ENCODE measurements at regions not wholly inside any gene's neighbourhood (a gene's known extent, or its start where the extent isn't known, plus 50 kb on each side); places are given as distances from the start of the nearest gene placed in this dataset.

GRCh38 chr4:124887739-124888138 is 175.2 kb upstream of the ANKRD50 start:
- TF ChIP-seq, protein P1, sequence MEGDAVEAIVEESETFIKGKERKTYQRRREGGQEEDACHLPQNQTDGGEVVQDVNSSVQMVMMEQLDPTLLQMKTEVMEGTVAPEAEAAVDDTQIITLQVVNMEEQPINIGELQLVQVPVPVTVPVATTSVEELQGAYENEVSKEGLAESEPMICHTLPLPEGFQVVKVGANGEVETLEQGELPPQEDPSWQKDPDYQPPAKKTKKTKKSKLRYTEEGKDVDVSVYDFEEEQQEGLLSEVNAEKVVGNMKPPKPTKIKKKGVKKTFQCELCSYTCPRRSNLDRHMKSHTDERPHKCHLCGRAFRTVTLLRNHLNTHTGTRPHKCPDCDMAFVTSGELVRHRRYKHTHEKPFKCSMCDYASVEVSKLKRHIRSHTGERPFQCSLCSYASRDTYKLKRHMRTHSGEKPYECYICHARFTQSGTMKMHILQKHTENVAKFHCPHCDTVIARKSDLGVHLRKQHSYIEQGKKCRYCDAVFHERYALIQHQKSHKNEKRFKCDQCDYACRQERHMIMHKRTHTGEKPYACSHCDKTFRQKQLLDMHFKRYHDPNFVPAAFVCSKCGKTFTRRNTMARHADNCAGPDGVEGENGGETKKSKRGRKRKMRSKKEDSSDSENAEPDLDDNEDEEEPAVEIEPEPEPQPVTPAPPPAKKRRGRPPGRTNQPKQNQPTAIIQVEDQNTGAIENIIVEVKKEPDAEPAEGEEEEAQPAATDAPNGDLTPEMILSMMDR (IDR thresholded peaks at IDR 0.05; ENCODE audit: insufficient read depth, low read length, missing control alignments), result no peak
- no peak overlapping the region for H3K4me3 ChIP-seq (ENCODE audit: low read depth, low read length)
- ChIA-PET CTCF (no interaction called here), POLR2A (no interaction called here)
- DNase-seq (ENCODE audit: low read depth, low spot score), result no peak

- H3K4me3 ChIP-seq (ENCODE audit: low read depth, low read length), result no peak overlapping the region
- no peak for DNase-seq (ENCODE audit: low read depth, low spot score)
- POLR2A ChIA-PET, result no interaction called here
- CTCF ChIA-PET, result no interaction called here
- TF ChIP-seq, protein P1 (IDR thresholded peaks at IDR 0.05; ENCODE audit: insufficient read depth, low read length, missing control alignments), result no peak
These were observed 171.8 kb upstream of the ANKRD50 start for GRCh38 chr4:124884316-124884715.

DNA sequence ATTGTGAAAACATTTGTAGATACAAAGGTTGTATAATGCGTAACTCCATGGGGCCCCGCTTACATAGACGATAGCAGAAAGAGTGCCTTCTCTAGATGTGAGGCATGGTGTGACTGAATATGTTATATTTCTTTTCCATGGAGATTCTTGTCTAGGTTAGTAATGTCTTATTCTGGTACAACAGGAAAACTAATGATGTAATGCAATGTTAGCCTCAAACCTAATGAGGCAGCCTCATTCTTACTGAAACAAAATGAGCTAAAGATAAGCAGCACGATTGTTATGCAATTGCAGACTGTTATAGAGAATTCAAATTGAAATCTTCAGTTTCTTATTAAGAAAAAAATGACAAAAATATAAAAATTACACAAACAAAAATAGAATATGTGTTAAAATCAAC is 171.1 kb upstream of the ANKRD50 start:
- POLR2A ChIA-PET, result no interaction called here
- peak; percentile 29 for DNase-seq (ENCODE audit: low read depth, low spot score)
- CTCF ChIA-PET, result no interaction called here
- TF ChIP-seq, protein P1 (IDR thresholded peaks at IDR 0.05; ENCODE audit: insufficient read depth, low read length, missing control alignments), result no peak
- H3K4me3 ChIP-seq (ENCODE audit: low read depth, low read length), result no peak overlapping the region

DNA sequence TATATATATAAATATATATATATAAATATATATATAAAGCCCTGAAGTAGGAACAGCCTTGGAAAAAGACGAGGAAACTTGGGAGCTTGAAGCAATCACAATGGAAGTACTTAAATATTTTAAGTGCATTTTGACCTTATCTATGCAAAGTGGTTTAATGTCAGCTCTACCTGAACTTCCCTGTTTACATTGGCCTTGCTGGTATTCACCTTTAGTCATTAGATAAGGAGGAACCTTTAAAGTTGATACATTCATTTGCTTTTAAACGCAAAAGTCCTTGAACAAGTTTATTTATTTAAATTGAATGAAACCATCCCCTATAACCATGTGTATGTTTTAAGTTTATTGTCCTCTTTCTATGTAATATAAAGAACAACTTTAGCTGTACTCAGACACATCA is 166.7 kb upstream of the ANKRD50 start:
- ChIA-PET CTCF (no interaction called here), POLR2A (no interaction called here)
- DNase-seq (ENCODE audit: low read depth, low spot score), result no peak
- no peak overlapping the region for H3K4me3 ChIP-seq (ENCODE audit: low read depth, low read length)
- TF ChIP-seq, protein P1 (IDR thresholded peaks at IDR 0.05; ENCODE audit: insufficient read depth, low read length, missing control alignments), result no peak

DNA sequence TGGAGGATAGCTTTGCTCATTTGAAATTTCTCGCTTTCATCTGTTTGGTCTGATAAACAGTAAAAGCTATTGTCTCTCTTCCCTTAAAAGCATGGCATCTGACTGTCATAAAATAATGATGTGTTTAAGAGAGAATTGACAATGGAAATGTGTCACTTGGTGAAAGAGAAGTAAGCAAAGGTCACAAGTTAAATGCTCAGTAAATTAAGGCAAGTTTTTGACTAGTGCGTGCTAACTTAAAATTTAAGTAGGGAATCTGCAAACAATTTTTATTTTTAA is 161.6 kb upstream of the ANKRD50 start:
- ChIA-PET POLR2A (no interaction called here), CTCF (no interaction called here)
- DNase-seq (ENCODE audit: low read depth, low spot score), result no peak
- TF ChIP-seq, protein P1 (IDR thresholded peaks at IDR 0.05; ENCODE audit: insufficient read depth, low read length, missing control alignments), result no peak
- no peak overlapping the region for H3K4me3 ChIP-seq (ENCODE audit: low read depth, low read length)

DNA sequence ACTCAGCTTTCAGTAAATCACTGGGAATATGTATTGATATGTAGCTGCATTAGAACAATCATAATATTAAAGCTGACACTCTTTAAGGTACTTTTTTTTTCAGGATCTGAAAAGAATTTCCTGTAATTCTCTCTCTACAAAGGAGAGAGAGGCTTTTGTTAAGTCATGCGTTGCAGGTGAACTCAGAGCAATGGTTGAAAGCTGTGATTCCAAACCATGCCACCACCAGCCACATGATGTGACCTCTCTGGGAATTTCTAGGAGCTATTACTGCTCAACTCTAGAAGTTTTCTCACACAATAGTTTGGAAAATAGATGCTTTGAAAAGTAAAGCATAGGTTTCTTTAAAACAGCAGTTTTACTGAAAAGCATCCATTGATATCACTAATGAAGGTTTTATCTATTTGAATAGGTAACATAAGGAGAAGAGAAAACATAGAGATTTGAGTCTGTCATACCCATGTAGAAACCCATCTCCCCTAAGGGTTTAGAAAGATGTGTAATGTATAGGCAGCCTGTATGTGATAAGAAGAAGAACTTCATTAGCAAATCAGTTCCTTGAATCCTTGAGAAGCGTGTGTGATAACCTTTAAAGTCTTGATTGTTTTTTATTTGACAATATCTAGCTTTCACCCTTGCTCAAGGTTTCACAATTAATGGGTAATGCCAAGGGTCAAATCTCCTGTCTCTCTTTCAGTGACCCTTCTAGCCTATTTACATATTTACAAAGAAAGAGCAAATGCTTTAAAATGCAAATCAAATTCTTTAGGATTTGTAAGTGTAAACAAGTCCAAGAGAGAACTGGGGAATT is 161.0 kb upstream of the ANKRD50 start:
- ChIA-PET CTCF (no interaction called here), POLR2A (no interaction called here)
- TF ChIP-seq, protein P1 (IDR thresholded peaks at IDR 0.05; ENCODE audit: insufficient read depth, low read length, missing control alignments), result no peak
- no peak overlapping the region for H3K4me3 ChIP-seq (ENCODE audit: low read depth, low read length)
- no peak for DNase-seq (ENCODE audit: low read depth, low spot score)
